Stimulated activated CD8-positive, alpha-beta memory T cell treated with anti-CD3 and anti-CD28 coated beads, Interleukin-15, amount 100 ng/mL, for 1 hour (primary cell): ENCODE measurements at regions not wholly inside any gene's neighbourhood (a gene's known extent, or its start where the extent isn't known, plus 50 kb on each side); places are given as distances from the start of the nearest gene placed in this dataset.
"Not testable (repeated sequence)": the region's sequence is repeated elsewhere in the genome, so short reads cannot be mapped to it uniquely, and the experiment has no call there.

ENCODE experiments used
- DNase-seq: peaks from one replicate; pipeline ENCODE4 v3.0.0-alpha.2; 2020; ENCODE audit warnings: low read depth

- no peak for DNase-seq
Measured at GRCh38 chr2:72078773-72079172, 68.9 kb downstream of the CYP26B1 start.

GRCh38 chr2:72077702-72078169 lies 69.9 kb downstream of the CYP26B1 start:
- no peak for DNase-seq

GRCh38 chr2:72073373-72073772 lies 74.3 kb downstream of the CYP26B1 start:
- not testable (repeated sequence) for DNase-seq

- not testable (repeated sequence) for DNase-seq
Measured at GRCh38 chr2:72064197-72064596, 83.5 kb downstream of the CYP26B1 start.

- DNase-seq = no peak
Measured at GRCh38 chr2:72062336-72062735, 85.3 kb downstream of the CYP26B1 start.

- DNase-seq = no peak
Measured at GRCh38 chr2:72057308-72057707, 90.4 kb downstream of the CYP26B1 start.

- no peak for DNase-seq
Measured at GRCh38 chr2:72051971-72052505, 95.6 kb downstream of the CYP26B1 start.

- DNase-seq = no peak
Measured at GRCh38 chr2:72051204-72051603, 96.5 kb downstream of the CYP26B1 start.

- DNase-seq = no peak
Measured at GRCh38 chr2:72050734-72051133, 96.9 kb downstream of the CYP26B1 start.

GRCh38 chr2:72048881-72049477 lies 98.7 kb downstream of the CYP26B1 start:
- DNase-seq = no peak

- DNase-seq = no peak
Measured at GRCh38 chr2:72043985-72044384, 103.7 kb downstream of the CYP26B1 start.

- no peak for DNase-seq
Measured at GRCh38 chr2:72041638-72042111, 106.0 kb downstream of the CYP26B1 start.

- no peak for DNase-seq
Measured at GRCh38 chr2:72040629-72041571, 106.8 kb downstream of the CYP26B1 start.

- DNase-seq = no peak
Measured at GRCh38 chr2:72038524-72038923, 109.1 kb downstream of the CYP26B1 start.

- DNase-seq = no peak
Measured at GRCh38 chr2:72037261-72037666, 110.4 kb downstream of the CYP26B1 start.

- DNase-seq = no peak
Measured at GRCh38 chr2:72036595-72036994, 111.1 kb downstream of the CYP26B1 start.

GRCh38 chr2:72036173-72036545 lies 111.5 kb downstream of the CYP26B1 start:
- no peak for DNase-seq

GRCh38 chr2:72035518-72036172 lies 112.0 kb downstream of the CYP26B1 start:
- no peak for DNase-seq

GRCh38 chr2:72034353-72035095 lies 113.1 kb downstream of the CYP26B1 start:
- no peak for DNase-seq

- DNase-seq = no peak
Measured at GRCh38 chr2:72033636-72034035, 114.0 kb downstream of the CYP26B1 start.

- DNase-seq = no peak
Measured at GRCh38 chr2:72032481-72033041, 115.1 kb downstream of the CYP26B1 start.
